HG02981 (cell line): ENCODE measurements at regions not wholly inside any gene's neighbourhood (a gene's known extent, or its start where the extent isn't known, plus 50 kb on each side); places are given as distances from the start of the nearest gene placed in this dataset.

Experiments used
- ATAC-seq: cut with Tn5 transposase; IDR thresholded peaks from one replicate; pipeline ENCODE4 v1.9.1; 2021; ENCODE audit warnings: mild to moderate bottlenecking, moderate library complexity; ENCODE audit not compliant: unreplicated experiment

- ATAC-seq, result no peak
Observed at GRCh38 chrX:96311366-96311765, 373.3 kb upstream of the DIAPH2 start.

- ATAC-seq, result no peak
Observed at GRCh38 chrX:96314985-96315384, 369.7 kb upstream of the DIAPH2 start.

GRCh38 chrX:96361844-96362243 is 322.8 kb upstream of the DIAPH2 start:
- no peak for ATAC-seq

GRCh38 chrX:96372313-96373046 is 312.2 kb upstream of the DIAPH2 start:
- ATAC-seq, result no peak

GRCh38 chrX:96373047-96373355 is 311.6 kb upstream of the DIAPH2 start:
- ATAC-seq, result no peak

GRCh38 chrX:96376266-96376665 is 308.4 kb upstream of the DIAPH2 start:
- no peak for ATAC-seq

GRCh38 chrX:96379951-96380350 is 304.7 kb upstream of the DIAPH2 start:
- ATAC-seq, result no peak

GRCh38 chrX:96382018-96382417 is 302.6 kb upstream of the DIAPH2 start:
- ATAC-seq, result no peak

GRCh38 chrX:96383428-96383827 is 301.2 kb upstream of the DIAPH2 start:
- ATAC-seq, result no peak

- no peak for ATAC-seq
Observed at GRCh38 chrX:96386325-96386724, 298.3 kb upstream of the DIAPH2 start.

GRCh38 chrX:96386981-96387380 is 297.7 kb upstream of the DIAPH2 start:
- no peak for ATAC-seq

GRCh38 chrX:96387801-96388200 is 296.8 kb upstream of the DIAPH2 start:
- no peak for ATAC-seq

GRCh38 chrX:96389281-96390047 is 295.2 kb upstream of the DIAPH2 start:
- no peak for ATAC-seq

GRCh38 chrX:96394598-96394997 is 290.0 kb upstream of the DIAPH2 start:
- no peak for ATAC-seq

GRCh38 chrX:96403446-96403845 is 281.2 kb upstream of the DIAPH2 start:
- no peak for ATAC-seq

GRCh38 chrX:96405842-96406241 is 278.8 kb upstream of the DIAPH2 start:
- no peak for ATAC-seq

GRCh38 chrX:96407072-96407471 is 277.6 kb upstream of the DIAPH2 start:
- ATAC-seq, result no peak

- ATAC-seq, result no peak
Observed at GRCh38 chrX:96407501-96407900, 277.1 kb upstream of the DIAPH2 start.

GRCh38 chrX:96407981-96408380 is 276.7 kb upstream of the DIAPH2 start:
- no peak for ATAC-seq

- no peak for ATAC-seq
Observed at GRCh38 chrX:96410927-96411326, 273.7 kb upstream of the DIAPH2 start.

- ATAC-seq, result no peak
Observed at GRCh38 chrX:96417695-96418094, 266.9 kb upstream of the DIAPH2 start.

GRCh38 chrX:96424007-96424406 is 260.6 kb upstream of the DIAPH2 start:
- no peak for ATAC-seq

GRCh38 chrX:96425200-96425599 is 259.4 kb upstream of the DIAPH2 start:
- ATAC-seq, result no peak
